Gastroesophageal sphincter (tissue), 4 donors: ENCODE measurements at regions not wholly inside any gene's neighbourhood (a gene's known extent, or its start where the extent isn't known, plus 50 kb on each side); places are given as distances from the start of the nearest gene placed in this dataset.

Source experiments
- ATAC-seq: fragments of 150-250 bp; one replicate; pipeline ENCODE4 v1.9.1; 2016; ENCODE audit warnings: mild to moderate bottlenecking, moderate library complexity
- H3K27ac ChIP-seq, 4 donors: fragments of 200-600 bp; sonication (generic) in 3 of 4; 1 replicate in 3 of 4; 2 replicates in 1 of 4; pipeline ENCODE4 v1.5.1; 2016 to 2019
- H3K27me3 ChIP-seq: fragments of 200-600 bp; sonication (generic); one replicate; pipeline ENCODE4 v1.5.1; 2019
- H3K36me3 ChIP-seq, 2 donors: fragments of 200-600 bp; sonication (generic); one replicate each; pipeline ENCODE4 v1.5.1; 2019; ENCODE audit warnings: control low read depth in 1 of 2
- H3K4me1 ChIP-seq, 3 donors: fragments of 200-600 bp; sonication (generic); 1 replicate in 2 of 3; 2 replicates in 1 of 3; pipeline ENCODE4 v1.5.1; 2016 to 2019; ENCODE audit warnings: control low read depth in 2 of 3
- H3K4me3 ChIP-seq, 2 donors: fragments of 200-600 bp; sonication (generic); one replicate each; pipeline ENCODE4 v1.5.1; 2019; ENCODE audit warnings: mild to moderate bottlenecking in 1 of 2, moderate library complexity in 1 of 2
- H3K9me3 ChIP-seq, 3 donors: fragments of 200-600 bp; sonication (generic); one replicate each; pipeline ENCODE4 v1.5.1; 2017 to 2019; ENCODE audit warnings: control low read depth in 2 of 3
- CTCF ChIP-seq, 4 experiments: fragments of 200-600 bp in 2 of 4; fragments of 450-650 bp in 2 of 4; sonication (generic) in 1 of 4; IDR thresholded peaks; one replicate each; pipeline ENCODE4 v1.5.1; 2017 to 2019; ENCODE audit warnings: antibody characterized with exemption in 4 of 4, mild to moderate bottlenecking in 2 of 4, moderate library complexity in 2 of 4
- EP300 ChIP-seq: sonication (generic); formaldehyde crosslinking; IDR thresholded peaks from one replicate; pipeline ENCODE4 v1.6.1; 2017; ENCODE audit warnings: antibody characterized with exemption, mild to moderate bottlenecking
- POLR2A ChIP-seq, 2 donors: fragments of 450-650 bp; IDR thresholded peaks; one replicate each; pipeline ENCODE4 v1.6.1; 2017; ENCODE audit warnings: antibody characterized with exemption in 2 of 2, mild to moderate bottlenecking in 2 of 2, moderate library complexity in 1 of 2
- POLR2AphosphoS5 ChIP-seq: sonication (generic); formaldehyde crosslinking; IDR thresholded peaks from one replicate; pipeline ENCODE4 v1.6.1; 2017; ENCODE audit warnings: antibody characterized with exemption
- WGBS, 2 donors: methylation state at CpG; one replicate each; pipeline ENCODE4 v1.1.5; 2018; ENCODE audit warnings: low coverage in 1 of 2; 5-methylcytosine and 5-hydroxymethylcytosine counted together

- Histone ChIP-seq H3K27me3 (peaks cover 7% of the 10 kb centered on the region), H3K9me3 (peaks cover 0 to 31% (median 0%) of the 10 kb centered on the region in 3 donors), H3K4me1 (no peaks in the 10 kb centered on the region), H3K36me3 (no peaks in the 10 kb centered on the region), H3K27ac (no peak overlapping the region), H3K4me3 (no peak overlapping the region)
- ATAC-seq = no peak
- WGBS, 2 donors = 63 to 71% methylated on average over 6 to 7 of the region's 8 CpGs
- TF ChIP-seq EP300 (no peak), CTCF (IDR thresholded peaks at IDR 0.05) (no peak), POLR2AphosphoS5 (no peak), POLR2A (IDR thresholded peaks at IDR 0.05) (no peak)
Measured at GRCh38 chr1:25080294-25081209, 150.5 kb upstream of the RUNX3 start.

- H3K9me3 ChIP-seq = peaks cover 0 to 31% (median 0%) of the 10 kb centered on the region in 3 donors
- no peak overlapping the region for H3K27ac ChIP-seq
- H3K27me3 ChIP-seq = peaks cover 6% of the 10 kb centered on the region
- H3K4me3 ChIP-seq = no peak overlapping the region
- no peaks in the 10 kb centered on the region for H3K4me1 ChIP-seq
- no peaks in the 10 kb centered on the region for H3K36me3 ChIP-seq
- ATAC-seq = no peak
- no peak for TF ChIP-seq EP300
- no peak for TF ChIP-seq POLR2AphosphoS5
- no peak for TF ChIP-seq POLR2A (IDR thresholded peaks at IDR 0.05)
- no peak for TF ChIP-seq CTCF (IDR thresholded peaks at IDR 0.05)
Measured at GRCh38 chr1:25079048-25079447, 149.0 kb upstream of the RUNX3 start.

GRCh38 chr1:25074351-25075227 is 144.5 kb upstream of the RUNX3 start:
- 58 to 85% methylated on average over 3 to 9 of the region's 13 CpGs for WGBS, 2 donors
- Histone ChIP-seq H3K36me3 (no peaks in the 10 kb centered on the region), H3K9me3 (peaks cover 0 to 34% (median 0%) of the 10 kb centered on the region in 3 donors), H3K27ac (no peak overlapping the region), H3K4me1 (no peaks in the 10 kb centered on the region), H3K27me3 (peaks cover 3% of the 10 kb centered on the region), H3K4me3 (no peak overlapping the region)
- TF ChIP-seq CTCF (IDR thresholded peaks at IDR 0.05) (no peak), POLR2A (IDR thresholded peaks at IDR 0.05) (no peak), EP300 (no peak), POLR2AphosphoS5 (no peak)
- ATAC-seq = no peak

- Histone ChIP-seq H3K4me3 (no peak overlapping the region), H3K27ac (no peak overlapping the region), H3K36me3 (no peaks in the 10 kb centered on the region), H3K27me3 (peaks cover 3% of the 10 kb centered on the region), H3K4me1 (no peaks in the 10 kb centered on the region), H3K9me3 (peaks cover 0 to 26% (median 0%) of the 10 kb centered on the region in 3 donors)
- no peak for TF ChIP-seq POLR2A (IDR thresholded peaks at IDR 0.05)
- no peak for TF ChIP-seq EP300
- no peak for TF ChIP-seq CTCF (IDR thresholded peaks at IDR 0.05)
- no peak for TF ChIP-seq POLR2AphosphoS5
- no peak for ATAC-seq
- 79% methylated on average over 6 to 7 of the region's 12 CpGs for WGBS, 2 donors
Measured at GRCh38 chr1:25073640-25074270, 143.7 kb upstream of the RUNX3 start.
